CD4-positive, alpha-beta memory T cell (primary cell): ENCODE measurements at regions not wholly inside any gene's neighbourhood (a gene's known extent, or its start where the extent isn't known, plus 50 kb on each side); places are given as distances from the start of the nearest gene placed in this dataset.

Source experiments
- CTCF ChIA-PET: fragments of 350-600 bp; sonication (Branson Sonifier 250); formaldehyde crosslinking; loops from one replicate; lab custom pipeline; 2021; ENCODE audit warnings: inconsistent platforms; ENCODE audit not compliant: partially characterized antibody; lab: Charles Lee
- POLR2A ChIA-PET: fragments of 350-600 bp; sonication (Branson Sonifier 250); formaldehyde crosslinking; loops from one replicate; lab custom pipeline; 2021; ENCODE audit not compliant: partially characterized antibody; lab: Charles Lee
- DNase-seq, 5 donors: peaks; one replicate each; pipeline versions ENCODE4 v3.0.0 to v3.0.0-alpha.2; 2020 to 2022; ENCODE audit warnings: mixed read lengths in 1 of 5
- H3K27ac ChIP-seq: one replicate; pipeline ENCODE4 v1.7.0; 2013; ENCODE audit warnings: low read depth, low read length
- H3K27me3 ChIP-seq: 2 replicates; pipeline ENCODE4 v1.7.0; 2013; ENCODE audit warnings: mild to moderate bottlenecking, low read length, moderate library complexity; ENCODE audit not compliant: insufficient read depth
- H3K36me3 ChIP-seq: 2 replicates; pipeline ENCODE4 v1.7.0; 2013; ENCODE audit warnings: mild to moderate bottlenecking, low read length, moderate library complexity; ENCODE audit not compliant: insufficient read depth
- H3K4me1 ChIP-seq: 2 replicates; pipeline ENCODE4 v1.7.0; 2013; ENCODE audit warnings: mild to moderate bottlenecking, low read length, moderate library complexity; ENCODE audit not compliant: insufficient read depth
- H3K4me3 ChIP-seq, 2 donors: one replicate each; pipeline ENCODE4 v1.7.0; 2013; ENCODE audit warnings: low read length in 2 of 2, mild to moderate bottlenecking in 1 of 2
- H3K9me3 ChIP-seq, 2 donors: one replicate each; pipeline ENCODE4 v1.7.0; 2013; ENCODE audit warnings: low read length in 2 of 2, control low read depth in 1 of 2; ENCODE audit not compliant: control insufficient read depth in 1 of 2
- H3K27ac Mint-ChIP-seq, 7 donors: one replicate each; pipeline ENCODE4 v1.8.0; 2020 to 2021; ENCODE audit warnings: mixed read lengths in 7 of 7, mild to moderate bottlenecking in 6 of 7, inconsistent platforms in 3 of 7, moderate library complexity in 3 of 7
- H3K27me3 Mint-ChIP-seq, 2 donors: one replicate each; pipeline ENCODE4 v1.8.0; 2020 to 2021; ENCODE audit warnings: mixed read lengths in 2 of 2
- H3K36me3 Mint-ChIP-seq, 2 donors: one replicate each; pipeline ENCODE4 v1.8.0; 2020 to 2021; ENCODE audit warnings: mixed read lengths in 2 of 2, inconsistent platforms in 1 of 2, mild to moderate bottlenecking in 1 of 2
- H3K4me1 Mint-ChIP-seq, 4 donors: one replicate each; pipeline ENCODE4 v1.8.0; 2020 to 2021; ENCODE audit warnings: mixed read lengths in 4 of 4, mild to moderate bottlenecking in 1 of 4
- H3K4me3 Mint-ChIP-seq, 8 donors: one replicate each; pipeline ENCODE4 v1.8.0; 2020 to 2021; ENCODE audit warnings: mixed read lengths in 8 of 8, mild to moderate bottlenecking in 7 of 8, moderate library complexity in 6 of 8, inconsistent platforms in 3 of 8
- H3K9me3 Mint-ChIP-seq, 8 donors: one replicate each; pipeline ENCODE4 v1.8.0; 2020 to 2021; ENCODE audit warnings: mixed read lengths in 8 of 8, mild to moderate bottlenecking in 5 of 8, inconsistent platforms in 3 of 8, moderate library complexity in 1 of 8
- intact Hi-C: fragments of 100-400 bp; cut with micrococcal nuclease; formaldehyde crosslinking; loops from one replicate; pipeline ENCODE4 v1.15.1; 2023

DNA sequence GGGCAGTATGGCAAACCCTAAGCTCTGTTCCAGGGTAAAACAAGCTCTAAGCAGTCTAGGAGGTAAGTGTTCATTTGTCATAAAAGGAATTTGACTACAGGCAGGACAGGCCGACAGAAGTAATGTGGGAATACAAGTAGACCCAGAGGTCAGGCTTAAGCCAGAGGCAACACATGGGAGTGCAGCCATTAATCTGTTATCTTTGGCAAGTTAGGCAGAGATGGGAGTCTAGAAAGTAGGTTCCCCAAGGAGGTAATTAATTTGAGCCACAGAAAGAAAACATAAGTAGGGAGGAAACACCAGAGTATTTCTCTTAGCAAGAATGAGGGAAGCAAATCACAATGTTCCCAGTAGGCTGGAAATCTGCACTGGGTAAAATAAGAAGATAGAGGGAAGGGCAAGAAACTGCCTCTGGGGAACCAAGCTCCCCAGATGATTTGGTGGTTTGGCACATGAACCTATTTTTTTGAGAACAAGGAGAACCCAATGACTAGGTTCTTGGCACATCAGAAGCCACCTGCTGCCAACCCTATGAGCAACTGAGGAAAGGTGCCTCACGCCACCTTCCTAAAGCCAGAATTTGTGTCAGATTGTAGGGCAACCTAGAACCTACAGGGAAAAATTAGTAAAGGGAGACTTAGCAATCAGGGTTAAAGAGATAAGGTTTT is 636.4 kb upstream of the PLXNA2 start:
- H3K36me3 Mint-ChIP-seq: no peaks in the 10 kb centered on the region
- no peak for DNase-seq

GRCh38 chr1:208885060-208885459 is 640.9 kb upstream of the PLXNA2 start:
- Mint-ChIP-seq H3K4me1 (no peaks in the 10 kb centered on the region), H3K27ac (no peak overlapping the region), H3K9me3 (no peaks in the 10 kb centered on the region), H3K36me3 (no peaks in the 10 kb centered on the region), H3K4me3 (no peak overlapping the region), H3K27me3 (peaks cover 0 to 5% of the 10 kb centered on the region in 2 donors)
- no peaks in the 10 kb centered on the region for H3K4me1 ChIP-seq
- intact Hi-C loops: no loop called here
- H3K27ac ChIP-seq: no peak overlapping the region
- H3K9me3 ChIP-seq: no peaks in the 10 kb centered on the region
- CTCF ChIA-PET: no interaction called here
- no peak overlapping the region for H3K4me3 ChIP-seq
- DNase-seq: no peak
- POLR2A ChIA-PET: no interaction called here
- H3K27me3 ChIP-seq: no peaks in the 10 kb centered on the region
- no peaks in the 10 kb centered on the region for H3K36me3 ChIP-seq

More for the DNA sequence above, 636.4 kb upstream of the PLXNA2 start:
- ChIA-PET CTCF (no interaction called here), POLR2A (no interaction called here)
- Mint-ChIP-seq H3K4me3 (no peak overlapping the region), H3K27ac (no peak overlapping the region), H3K9me3 (no peaks in the 10 kb centered on the region), H3K4me1 (no peaks in the 10 kb centered on the region), H3K27me3 (peaks cover 0 to 2% of the 10 kb centered on the region in 2 donors)
- Histone ChIP-seq H3K27me3 (no peaks in the 10 kb centered on the region), H3K4me3 (no peak overlapping the region), H3K27ac (no peak overlapping the region), H3K36me3 (no peaks in the 10 kb centered on the region), H3K9me3 (no peaks in the 10 kb centered on the region), H3K4me1 (no peaks in the 10 kb centered on the region)
- intact Hi-C loops: no loop called here

GRCh38 chr1:208885650-208886049 is 641.5 kb upstream of the PLXNA2 start:
- H3K4me1 Mint-ChIP-seq: no peaks in the 10 kb centered on the region
- H3K36me3 ChIP-seq: no peaks in the 10 kb centered on the region
- ChIA-PET CTCF (no interaction called here), POLR2A (no interaction called here)
- no peaks in the 10 kb centered on the region for H3K9me3 Mint-ChIP-seq
- H3K27me3 ChIP-seq: no peaks in the 10 kb centered on the region
- no peak for DNase-seq
- no peaks in the 10 kb centered on the region for H3K36me3 Mint-ChIP-seq
- H3K4me3 ChIP-seq: no peak overlapping the region
- H3K27ac Mint-ChIP-seq: no peak overlapping the region
- H3K27ac ChIP-seq: no peak overlapping the region
- H3K9me3 ChIP-seq: no peaks in the 10 kb centered on the region
- no peak overlapping the region for H3K4me3 Mint-ChIP-seq
- no peaks in the 10 kb centered on the region for H3K4me1 ChIP-seq
- H3K27me3 Mint-ChIP-seq: peaks cover 0 to 3% of the 10 kb centered on the region in 2 donors
- intact Hi-C loops: no loop called here

DNA sequence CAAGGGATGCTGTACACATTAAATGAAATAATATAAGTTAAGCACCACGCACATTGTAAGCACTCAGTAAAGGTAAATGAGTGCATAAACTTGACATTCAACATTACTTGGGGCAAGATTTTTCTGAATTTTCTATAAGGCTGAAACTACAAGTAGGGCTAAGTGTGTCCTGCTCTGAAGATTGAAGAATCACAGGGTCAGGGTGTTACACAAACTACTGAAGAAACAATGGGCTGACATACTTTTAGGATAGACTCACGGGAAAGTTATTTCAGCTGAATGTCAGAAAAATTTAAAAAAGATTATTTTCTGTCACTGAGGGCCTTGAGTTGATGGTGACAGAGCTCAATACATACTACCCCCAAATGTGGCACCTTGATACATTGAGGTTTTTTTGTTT is 644.2 kb upstream of the PLXNA2 start:
- H3K4me3 ChIP-seq: no peak overlapping the region
- no peak overlapping the region for H3K27ac ChIP-seq
- H3K27me3 Mint-ChIP-seq: peaks cover 0 to 3% of the 10 kb centered on the region in 2 donors
- no peaks in the 10 kb centered on the region for H3K9me3 Mint-ChIP-seq
- H3K27me3 ChIP-seq: no peaks in the 10 kb centered on the region
- no peaks in the 10 kb centered on the region for H3K4me1 ChIP-seq
- no peak for DNase-seq
- intact Hi-C loops: no loop called here
- no peaks in the 10 kb centered on the region for H3K4me1 Mint-ChIP-seq
- no peaks in the 10 kb centered on the region for H3K36me3 Mint-ChIP-seq
- ChIA-PET CTCF (no interaction called here), POLR2A (no interaction called here)
- H3K36me3 ChIP-seq: no peaks in the 10 kb centered on the region
- H3K27ac Mint-ChIP-seq: no peak overlapping the region
- no peaks in the 10 kb centered on the region for H3K9me3 ChIP-seq
- H3K4me3 Mint-ChIP-seq: no peak overlapping the region

DNA sequence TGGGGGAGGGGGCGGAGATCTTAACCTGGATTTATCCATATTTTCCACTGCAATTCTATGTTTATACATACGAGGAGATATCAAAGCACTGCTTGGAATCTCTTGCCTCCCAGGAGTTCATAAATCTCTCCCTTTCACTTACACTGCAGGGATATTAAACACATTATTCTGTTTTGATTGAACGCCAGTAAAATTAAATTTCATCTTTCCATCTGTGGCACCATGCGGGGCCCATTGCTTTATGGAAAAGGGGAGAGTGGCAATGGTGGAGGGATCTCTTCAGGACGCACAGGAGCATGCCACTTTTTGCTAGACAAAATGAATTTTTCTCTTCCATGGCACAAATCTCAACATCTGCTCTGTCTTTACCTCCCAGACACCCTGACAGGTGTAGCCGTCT is 648.0 kb upstream of the PLXNA2 start:
- no peaks in the 10 kb centered on the region for H3K36me3 ChIP-seq
- H3K4me1 ChIP-seq: no peaks in the 10 kb centered on the region
- no peak for DNase-seq
- H3K9me3 ChIP-seq: no peaks in the 10 kb centered on the region
- H3K27me3 Mint-ChIP-seq: peaks cover 0 to 6% of the 10 kb centered on the region in 2 donors
- H3K4me1 Mint-ChIP-seq: no peaks in the 10 kb centered on the region
- no peak overlapping the region for H3K4me3 Mint-ChIP-seq
- ChIA-PET CTCF (no interaction called here), POLR2A (no interaction called here)
- H3K36me3 Mint-ChIP-seq: no peaks in the 10 kb centered on the region
- no peak overlapping the region for H3K27ac Mint-ChIP-seq
- no peaks in the 10 kb centered on the region for H3K27me3 ChIP-seq
- H3K4me3 ChIP-seq: no peak overlapping the region
- peaks cover 0 to 2% (median 0%) of the 10 kb centered on the region in 8 donors for H3K9me3 Mint-ChIP-seq
- no peak overlapping the region for H3K27ac ChIP-seq
- intact Hi-C loops: no loop called here

DNA sequence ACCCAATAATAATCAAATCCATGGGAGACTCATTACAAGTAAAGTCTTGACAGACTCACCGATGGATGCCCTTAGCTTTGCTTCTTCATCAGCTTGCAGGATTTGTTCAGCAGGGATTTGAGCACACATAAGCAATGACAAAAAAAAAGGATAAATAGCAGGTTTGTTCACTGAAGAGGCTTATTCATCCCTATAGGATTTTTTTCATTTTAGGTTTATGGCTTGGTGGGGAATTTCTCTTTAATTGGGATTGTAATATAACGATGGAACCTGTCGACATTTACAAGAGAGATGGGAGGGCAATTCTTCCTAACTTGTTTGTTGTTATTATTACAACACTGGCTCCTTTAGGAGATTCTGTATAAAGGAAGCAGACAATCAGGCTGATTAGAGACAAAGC is 649.1 kb upstream of the PLXNA2 start:
- Histone ChIP-seq H3K4me3 (no peak overlapping the region), H3K27me3 (no peaks in the 10 kb centered on the region), H3K27ac (no peak overlapping the region), H3K36me3 (no peaks in the 10 kb centered on the region), H3K9me3 (no peaks in the 10 kb centered on the region), H3K4me1 (no peaks in the 10 kb centered on the region)
- Mint-ChIP-seq H3K27ac (no peak overlapping the region), H3K4me1 (no peaks in the 10 kb centered on the region), H3K36me3 (no peaks in the 10 kb centered on the region), H3K27me3 (peaks cover 0 to 6% of the 10 kb centered on the region in 2 donors), H3K4me3 (no peak overlapping the region), H3K9me3 (peaks cover 0 to 2% (median 0%) of the 10 kb centered on the region in 8 donors)
- DNase-seq: no peak
- CTCF ChIA-PET: no interaction called here
- POLR2A ChIA-PET: no interaction called here
- intact Hi-C loops: no loop called here

- Mint-ChIP-seq H3K4me1 (no peaks in the 10 kb centered on the region), H3K36me3 (no peaks in the 10 kb centered on the region), H3K9me3 (peaks cover 0 to 3% (median under 1%) of the 10 kb centered on the region in 8 donors), H3K27ac (no peak overlapping the region), H3K27me3 (peaks cover 0 to 3% of the 10 kb centered on the region in 2 donors), H3K4me3 (no peak overlapping the region)
- H3K9me3 ChIP-seq: no peaks in the 10 kb centered on the region
- H3K36me3 ChIP-seq: no peaks in the 10 kb centered on the region
- no peak for DNase-seq
- CTCF ChIA-PET: no interaction called here
- H3K4me3 ChIP-seq: no peak overlapping the region
- H3K27me3 ChIP-seq: no peaks in the 10 kb centered on the region
- POLR2A ChIA-PET: no interaction called here
- H3K4me1 ChIP-seq: no peaks in the 10 kb centered on the region
- H3K27ac ChIP-seq: no peak overlapping the region
- intact Hi-C loops: no loop called here
Observed at GRCh38 chr1:208895181-208895580, 651.0 kb upstream of the PLXNA2 start.
